ENCODE measurements at regions not wholly inside any gene's neighbourhood (a gene's known extent, or its start where the extent isn't known, plus 50 kb on each side); places are given as distances from the start of the nearest gene placed in this dataset.

- POLR2A ChIA-PET (ENCODE audit: unreplicated experiment), result interaction anchor here (0.6 kb wide), 1 partner anchor 56 kb away, joined by 5 read pairs; no protein-coding TSS in a partner anchor
- Histone ChIP-seq H3K18ac (ENCODE audit: low read depth, low read length) (no peak overlapping the region), H4K20me1 (ENCODE audit: insufficient read depth, low read length) (no peaks in the 10 kb centered on the region), H3K4me1 (ENCODE audit: control insufficient read depth, insufficient read depth, low read length) (no peaks in the 10 kb centered on the region), H3K36me3 (ENCODE audit: control insufficient read depth, insufficient read depth, low read length) (no peaks in the 10 kb centered on the region), H3K56ac (ENCODE audit: extremely low read depth, insufficient read depth, low read length) (no peak overlapping the region), H3K27me3 (ENCODE audit: control insufficient read depth, insufficient read depth, low read length) (no peaks in the 10 kb centered on the region; the same call in 1 of the 2 replicates), H2BK120ac (ENCODE audit: low read depth, low read length) (no peak overlapping the region), H3K14ac (replicated peaks; ENCODE audit: low read depth, low read length) (no peak overlapping the region), H3K9me1 (ENCODE audit: insufficient read depth, low read length) (no peaks in the 10 kb centered on the region), H4K8ac (ENCODE audit: low read depth in 2 of 2, low read length in 2 of 2) (no peak overlapping the region), H2BK5ac (ENCODE audit: low read depth, low read length, poor library complexity, severe bottlenecking) (no peak overlapping the region), H3K4me2 (ENCODE audit: low read depth, low read length) (no peak overlapping the region), H3K23ac (ENCODE audit: low read depth, low read length) (no peak overlapping the region), H4K91ac (ENCODE audit: insufficient read depth, low read depth, low read length) (no peak overlapping the region), H3K4me3 (ENCODE audit: insufficient read depth, low read depth, low read length) (no peak overlapping the region), H3K9me3 (ENCODE audit: control insufficient read depth, insufficient read depth, low read length) (no peaks in the 10 kb centered on the region), H3K9ac (ENCODE audit: low read depth, low read length) (no peak overlapping the region), H4K5ac (ENCODE audit: low read depth, low read length) (no peak overlapping the region), H2AK9ac (replicated peaks; ENCODE audit: low read depth, low read length, poor library complexity) (no peak overlapping the region), H3K79me1 (ENCODE audit: low read depth in 1 of 2, low read length in 2 of 2) (no peaks in the 10 kb centered on the region), H2BK20ac (ENCODE audit: low read depth, low read length) (no peak overlapping the region), H3K4ac (ENCODE audit: low read depth, low read length) (no peak overlapping the region), H2AK5ac (ENCODE audit: low read depth, low read length) (no peak overlapping the region), H3K27ac (ENCODE audit: insufficient read depth, low read length) (no peak overlapping the region), H2BK15ac (ENCODE audit: low read depth, low read length) (no peak overlapping the region), H2AFZ (replicated peaks; ENCODE audit: low read length, poor library complexity) (no peak overlapping the region)
- DNase-seq (peak; percentile 9), ATAC-seq (ENCODE audit: low read depth) (no peak)
- dilution Hi-C loops (cut with HindIII; ENCODE audit: low sequenced_read_pairs, unreplicated experiment), result no loop called here
- 100% methylated on average over 1 of the region's 3 CpGs; no CpG with 5 or more reads in 1 of the 2 experiments for WGBS, 2 experiments (ENCODE audit: extremely low coverage in 2 of 2, insufficient read length in 1 of 2)
- BruUV-seq (replicated peaks), result no TSS peak
- CTCF ChIA-PET, result no interaction called here
- TF ChIP-seq MAZ (IDR thresholded peaks at IDR 0.05; ENCODE audit: borderline replicate concordance, low read depth, low read length) (no peak), RCOR1 (IDR thresholded peaks at IDR 0.05; ENCODE audit: insufficient replicate concordance, low read length) (no peak), RFX5 (IDR thresholded peaks at IDR 0.05; ENCODE audit: low read depth, low read length) (no peak), ELK1 (IDR thresholded peaks at IDR 0.05; ENCODE audit: borderline replicate concordance, low read depth, low read length) (no peak), NFE2L2 (IDR thresholded peaks at IDR 0.05; ENCODE audit: low read depth, low read length) (no peak), MAFK (IDR thresholded peaks at IDR 0.05; ENCODE audit: low read depth, low read length) (no peak), FOS (IDR thresholded peaks at IDR 0.05; ENCODE audit: low read depth, low read length) (no peak; the same call in 1 of the 2 replicates)
- intact Hi-C loops (cut with micrococcal nuclease), result no loop called here
- in situ Hi-C loops (cut with MboI; ENCODE audit: low sequenced_read_pairs), result no loop called here
These were observed 98.0 kb downstream of the ATPSCKMT start for GRCh38 chr5:10151656-10152055.

Data from IMR-90 (cell line).